ENCODE measurements at regions not wholly inside any gene's neighbourhood (a gene's known extent, or its start where the extent isn't known, plus 50 kb on each side); places are given as distances from the start of the nearest gene placed in this dataset.
"Not testable (repeated sequence)": the region's sequence is repeated elsewhere in the genome, so short reads cannot be mapped to it uniquely, and the experiment has no call there.

GRCh38 chr10:30534465-30535144 is 94.9 kb downstream of the LYZL2 start:
- DNase-seq (ENCODE audit: low read depth in 1 of 2, low spot score in 1 of 2), result peak; percentile 41 to 45

- DNase-seq (ENCODE audit: low read depth in 1 of 2, low spot score in 1 of 2), result no peak
Measured at GRCh38 chr10:30531751-30532530, 97.6 kb downstream of the LYZL2 start.

GRCh38 chr10:30529373-30529998 is 95.5 kb downstream of the MAP3K8 start:
- DNase-seq (ENCODE audit: low read depth in 1 of 2, low spot score in 1 of 2), result peak; percentile 52 to 61

- DNase-seq (ENCODE audit: low read depth in 1 of 2, low spot score in 1 of 2), result no peak
Measured at GRCh38 chr10:30528429-30528786, 94.4 kb downstream of the MAP3K8 start.

- DNase-seq (ENCODE audit: low read depth in 1 of 2, low spot score in 1 of 2), result no peak
Measured at GRCh38 chr10:30527623-30528428, 93.8 kb downstream of the MAP3K8 start.

GRCh38 chr10:30522661-30523078 is 88.7 kb downstream of the MAP3K8 start:
- DNase-seq (ENCODE audit: low read depth in 1 of 2, low spot score in 1 of 2), result not testable (repeated sequence)

- DNase-seq (ENCODE audit: low read depth in 1 of 2, low spot score in 1 of 2), result no peak
Measured at GRCh38 chr10:30518907-30519306, 84.9 kb downstream of the MAP3K8 start.

Data from activated T-helper 1 cell treated with anti-CD3 and anti-CD28 coated beads, Interleukin-2, amount 50 U/mL, for 16 hours (primary cell).